ENCODE measurements at regions not wholly inside any gene's neighbourhood (a gene's known extent, or its start where the extent isn't known, plus 50 kb on each side); places are given as distances from the start of the nearest gene placed in this dataset.

DNA sequence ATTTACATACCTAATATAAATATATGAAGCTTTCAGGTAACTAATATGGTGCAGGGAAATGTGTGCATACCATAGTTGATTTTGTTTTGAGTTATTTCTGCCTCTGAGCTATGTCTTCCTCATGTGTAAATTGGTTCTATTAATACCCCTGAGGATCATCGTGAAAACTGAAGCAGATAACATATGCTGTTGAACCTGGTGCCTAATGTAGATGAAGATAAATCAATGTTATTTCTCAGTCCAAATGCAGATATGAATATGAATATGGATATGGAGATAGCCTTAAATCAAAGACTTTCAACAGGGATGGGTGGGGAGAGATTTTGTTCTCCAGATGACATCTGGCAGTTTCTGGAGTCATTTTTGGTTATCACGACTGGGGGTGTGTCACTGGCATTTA is 122.3 kb upstream of the ANKRD30A start:
- no peaks in the 10 kb centered on the region for H3K9me2 ChIP-seq (ENCODE audit: insufficient read depth)
- no peaks in the 10 kb centered on the region for H3K27me3 ChIP-seq (ENCODE audit: insufficient read depth, low read length)
- DNase-seq (ENCODE audit: low read depth, low spot score) (no peak), ATAC-seq (no peak)
- no TSS peak for BruUV-seq (replicated peaks)
- no peak overlapping the region for H3K9ac ChIP-seq (ENCODE audit: low read length)
- intact Hi-C loops (cut with micrococcal nuclease) = no loop called here
- ChIA-PET RAD21 (ENCODE audit: low non-redundant PET in 1 of 2, low total read pairs in 2 of 2, uncharacterized antibody in 2 of 2, unreplicated experiment in 2 of 2) (no interaction called here), POLR2A (no interaction called here), CTCF (no interaction called here)
- H2AFZ ChIP-seq (ENCODE audit: low read depth, low read length, poor library complexity, severe bottlenecking) = no peak overlapping the region
- no peak overlapping the region for H3K4me3 ChIP-seq (replicated peaks in 1 of 2; ENCODE audit: low read depth in 1 of 2, low read length in 2 of 2)
- TF ChIP-seq YY1 (IDR thresholded peaks at IDR 0.05; ENCODE audit: extremely low read depth, insufficient replicate concordance, low read depth, low read length) (no peak), SP1 (IDR thresholded peaks at IDR 0.05; ENCODE audit: low read depth) (no peak), ELF1 (IDR thresholded peaks at IDR 0.05; ENCODE audit: borderline replicate concordance, low read depth) (no peak), SRF (IDR thresholded peaks at IDR 0.05; ENCODE audit: low read depth) (no peak), EZH2phosphoT487 (IDR thresholded peaks at IDR 0.05; ENCODE audit: borderline replicate concordance) (no peak), FOSL1 (IDR thresholded peaks at IDR 0.05; ENCODE audit: low read depth) (no peak), CEBPB (IDR thresholded peaks at IDR 0.05; ENCODE audit: low read depth) (no peak), EGR1 (IDR thresholded peaks at IDR 0.05; ENCODE audit: low read depth) (no peak), SIN3A (IDR thresholded peaks at IDR 0.05; ENCODE audit: low read depth) (no peak), TCF7L2 (IDR thresholded peaks at IDR 0.05; ENCODE audit: borderline replicate concordance, extremely low read depth, insufficient read depth, insufficient read length) (no peak), ZNF274 (IDR thresholded peaks at IDR 0.05; ENCODE audit: low read depth, low read length) (no peak), CBX3 (IDR thresholded peaks at IDR 0.05; ENCODE audit: low read depth) (no peak)
- TF ChIP-seq, protein P1, sequence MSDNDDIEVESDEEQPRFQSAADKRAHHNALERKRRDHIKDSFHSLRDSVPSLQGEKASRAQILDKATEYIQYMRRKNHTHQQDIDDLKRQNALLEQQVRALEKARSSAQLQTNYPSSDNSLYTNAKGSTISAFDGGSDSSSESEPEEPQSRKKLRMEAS (IDR thresholded peaks at IDR 0.05) = no peak
- TF ChIP-seq, protein P2, sequence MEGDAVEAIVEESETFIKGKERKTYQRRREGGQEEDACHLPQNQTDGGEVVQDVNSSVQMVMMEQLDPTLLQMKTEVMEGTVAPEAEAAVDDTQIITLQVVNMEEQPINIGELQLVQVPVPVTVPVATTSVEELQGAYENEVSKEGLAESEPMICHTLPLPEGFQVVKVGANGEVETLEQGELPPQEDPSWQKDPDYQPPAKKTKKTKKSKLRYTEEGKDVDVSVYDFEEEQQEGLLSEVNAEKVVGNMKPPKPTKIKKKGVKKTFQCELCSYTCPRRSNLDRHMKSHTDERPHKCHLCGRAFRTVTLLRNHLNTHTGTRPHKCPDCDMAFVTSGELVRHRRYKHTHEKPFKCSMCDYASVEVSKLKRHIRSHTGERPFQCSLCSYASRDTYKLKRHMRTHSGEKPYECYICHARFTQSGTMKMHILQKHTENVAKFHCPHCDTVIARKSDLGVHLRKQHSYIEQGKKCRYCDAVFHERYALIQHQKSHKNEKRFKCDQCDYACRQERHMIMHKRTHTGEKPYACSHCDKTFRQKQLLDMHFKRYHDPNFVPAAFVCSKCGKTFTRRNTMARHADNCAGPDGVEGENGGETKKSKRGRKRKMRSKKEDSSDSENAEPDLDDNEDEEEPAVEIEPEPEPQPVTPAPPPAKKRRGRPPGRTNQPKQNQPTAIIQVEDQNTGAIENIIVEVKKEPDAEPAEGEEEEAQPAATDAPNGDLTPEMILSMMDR (IDR thresholded peaks at IDR 0.05 in 2 of 3, conservative IDR thresholded peaks at IDR 0.05 in 1 of 3; ENCODE audit: borderline replicate concordance in 1 of 3, insufficient read depth in 1 of 3, low read depth in 2 of 3, low read length in 2 of 3) = no peak
- TF ChIP-seq, protein P3, sequence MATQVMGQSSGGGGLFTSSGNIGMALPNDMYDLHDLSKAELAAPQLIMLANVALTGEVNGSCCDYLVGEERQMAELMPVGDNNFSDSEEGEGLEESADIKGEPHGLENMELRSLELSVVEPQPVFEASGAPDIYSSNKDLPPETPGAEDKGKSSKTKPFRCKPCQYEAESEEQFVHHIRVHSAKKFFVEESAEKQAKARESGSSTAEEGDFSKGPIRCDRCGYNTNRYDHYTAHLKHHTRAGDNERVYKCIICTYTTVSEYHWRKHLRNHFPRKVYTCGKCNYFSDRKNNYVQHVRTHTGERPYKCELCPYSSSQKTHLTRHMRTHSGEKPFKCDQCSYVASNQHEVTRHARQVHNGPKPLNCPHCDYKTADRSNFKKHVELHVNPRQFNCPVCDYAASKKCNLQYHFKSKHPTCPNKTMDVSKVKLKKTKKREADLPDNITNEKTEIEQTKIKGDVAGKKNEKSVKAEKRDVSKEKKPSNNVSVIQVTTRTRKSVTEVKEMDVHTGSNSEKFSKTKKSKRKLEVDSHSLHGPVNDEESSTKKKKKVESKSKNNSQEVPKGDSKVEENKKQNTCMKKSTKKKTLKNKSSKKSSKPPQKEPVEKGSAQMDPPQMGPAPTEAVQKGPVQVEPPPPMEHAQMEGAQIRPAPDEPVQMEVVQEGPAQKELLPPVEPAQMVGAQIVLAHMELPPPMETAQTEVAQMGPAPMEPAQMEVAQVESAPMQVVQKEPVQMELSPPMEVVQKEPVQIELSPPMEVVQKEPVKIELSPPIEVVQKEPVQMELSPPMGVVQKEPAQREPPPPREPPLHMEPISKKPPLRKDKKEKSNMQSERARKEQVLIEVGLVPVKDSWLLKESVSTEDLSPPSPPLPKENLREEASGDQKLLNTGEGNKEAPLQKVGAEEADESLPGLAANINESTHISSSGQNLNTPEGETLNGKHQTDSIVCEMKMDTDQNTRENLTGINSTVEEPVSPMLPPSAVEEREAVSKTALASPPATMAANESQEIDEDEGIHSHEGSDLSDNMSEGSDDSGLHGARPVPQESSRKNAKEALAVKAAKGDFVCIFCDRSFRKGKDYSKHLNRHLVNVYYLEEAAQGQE (IDR thresholded peaks at IDR 0.05; ENCODE audit: low read depth) = no peak
- TF ChIP-seq, protein P4, sequence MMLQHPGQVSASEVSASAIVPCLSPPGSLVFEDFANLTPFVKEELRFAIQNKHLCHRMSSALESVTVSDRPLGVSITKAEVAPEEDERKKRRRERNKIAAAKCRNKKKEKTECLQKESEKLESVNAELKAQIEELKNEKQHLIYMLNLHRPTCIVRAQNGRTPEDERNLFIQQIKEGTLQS (IDR thresholded peaks at IDR 0.05) = no peak
- TF ChIP-seq, protein P5, sequence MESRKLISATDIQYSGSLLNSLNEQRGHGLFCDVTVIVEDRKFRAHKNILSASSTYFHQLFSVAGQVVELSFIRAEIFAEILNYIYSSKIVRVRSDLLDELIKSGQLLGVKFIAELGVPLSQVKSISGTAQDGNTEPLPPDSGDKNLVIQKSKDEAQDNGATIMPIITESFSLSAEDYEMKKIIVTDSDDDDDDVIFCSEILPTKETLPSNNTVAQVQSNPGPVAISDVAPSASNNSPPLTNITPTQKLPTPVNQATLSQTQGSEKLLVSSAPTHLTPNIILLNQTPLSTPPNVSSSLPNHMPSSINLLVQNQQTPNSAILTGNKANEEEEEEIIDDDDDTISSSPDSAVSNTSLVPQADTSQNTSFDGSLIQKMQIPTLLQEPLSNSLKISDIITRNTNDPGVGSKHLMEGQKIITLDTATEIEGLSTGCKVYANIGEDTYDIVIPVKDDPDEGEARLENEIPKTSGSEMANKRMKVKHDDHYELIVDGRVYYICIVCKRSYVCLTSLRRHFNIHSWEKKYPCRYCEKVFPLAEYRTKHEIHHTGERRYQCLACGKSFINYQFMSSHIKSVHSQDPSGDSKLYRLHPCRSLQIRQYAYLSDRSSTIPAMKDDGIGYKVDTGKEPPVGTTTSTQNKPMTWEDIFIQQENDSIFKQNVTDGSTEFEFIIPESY (IDR thresholded peaks at IDR 0.05; ENCODE audit: extremely low read depth, insufficient replicate concordance, low read length) = no peak
- no peaks in the 10 kb centered on the region for H3K79me2 ChIP-seq (ENCODE audit: insufficient read depth, low read length)
- H3K27ac ChIP-seq (ENCODE audit: low read depth, low read length) = no peak overlapping the region
- no peaks in the 10 kb centered on the region for H3K36me3 ChIP-seq (ENCODE audit: control insufficient read depth in 1 of 2, insufficient read depth in 2 of 2, low read length in 2 of 2)
- peaks cover 0 to 12% of the 10 kb centered on the region in 2 experiments; a peak in 2 of 4 replicates for H3K9me3 ChIP-seq (ENCODE audit: control insufficient read depth in 1 of 2, insufficient read depth in 1 of 2, low read depth in 1 of 2, low read length in 2 of 2)
- no peaks in the 10 kb centered on the region for H3K4me1 ChIP-seq (ENCODE audit: control insufficient read depth in 1 of 2, insufficient read depth in 2 of 2, low read length in 2 of 2)
- H3K4me2 ChIP-seq (ENCODE audit: low read length) = no peak overlapping the region
- no peaks in the 10 kb centered on the region for H4K20me1 ChIP-seq (ENCODE audit: insufficient read depth)
